GM23338 (cell line): ENCODE measurements at regions not wholly inside any gene's neighbourhood (a gene's known extent, or its start where the extent isn't known, plus 50 kb on each side); places are given as distances from the start of the nearest gene placed in this dataset.
"Not testable (repeated sequence)": the region's sequence is repeated elsewhere in the genome, so short reads cannot be mapped to it uniquely, and the experiment has no call there.

Experiments
- EZH2 ChIP-seq: fragments of 200-600 bp; sonication (generic); IDR thresholded peaks from one replicate; pipeline ENCODE4 v1.8.0; 2017; ENCODE audit warnings: antibody characterized with exemption, mild to moderate bottlenecking, low read depth; ENCODE audit not compliant: unreplicated experiment
- EZH2phosphoT487 ChIP-seq: fragments of 200-600 bp; sonication (generic); IDR thresholded peaks from one replicate; pipeline ENCODE4 v1.8.1; 2018; ENCODE audit warnings: antibody characterized with exemption; ENCODE audit not compliant: unreplicated experiment
- TF ChIP-seq, protein P1 (sequence below), 2 experiments: fragments of 200-600 bp in 1 of 2; sonication (generic) in 1 of 2; conservative IDR thresholded peaks; 2 replicates each; pipeline versions ENCODE4 v1.5.1 to v1.6.1; 2016 to 2017; ENCODE audit warnings: antibody characterized with exemption in 2 of 2, low read depth in 2 of 2, mild to moderate bottlenecking in 2 of 2, moderate library complexity in 1 of 2
- TF ChIP-seq, protein P2 (sequence below): IDR thresholded peaks from one replicate; pipeline ENCODE4 v1.6.1; 2018; ENCODE audit warnings: antibody characterized with exemption; ENCODE audit not compliant: unreplicated experiment

DNA sequence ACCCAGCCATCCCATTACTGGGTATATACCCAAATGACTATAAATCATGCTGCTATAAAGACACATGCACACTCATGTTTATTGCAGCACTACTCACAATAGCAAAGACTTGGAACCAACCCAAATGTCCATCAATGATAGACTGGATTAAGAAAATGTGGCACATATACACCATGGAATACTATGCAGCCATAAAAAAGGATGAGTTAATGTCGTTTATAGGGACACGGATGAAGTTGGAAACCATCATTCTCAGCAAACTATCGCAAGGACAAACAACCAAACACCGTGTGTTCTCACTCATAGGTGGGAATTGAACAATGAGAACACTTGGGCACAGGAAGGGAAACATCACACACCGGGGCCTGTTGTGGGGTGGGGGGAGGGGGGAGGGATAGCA is 61.1 kb upstream of the MAP4K3 start:
- TF ChIP-seq, protein P1, sequence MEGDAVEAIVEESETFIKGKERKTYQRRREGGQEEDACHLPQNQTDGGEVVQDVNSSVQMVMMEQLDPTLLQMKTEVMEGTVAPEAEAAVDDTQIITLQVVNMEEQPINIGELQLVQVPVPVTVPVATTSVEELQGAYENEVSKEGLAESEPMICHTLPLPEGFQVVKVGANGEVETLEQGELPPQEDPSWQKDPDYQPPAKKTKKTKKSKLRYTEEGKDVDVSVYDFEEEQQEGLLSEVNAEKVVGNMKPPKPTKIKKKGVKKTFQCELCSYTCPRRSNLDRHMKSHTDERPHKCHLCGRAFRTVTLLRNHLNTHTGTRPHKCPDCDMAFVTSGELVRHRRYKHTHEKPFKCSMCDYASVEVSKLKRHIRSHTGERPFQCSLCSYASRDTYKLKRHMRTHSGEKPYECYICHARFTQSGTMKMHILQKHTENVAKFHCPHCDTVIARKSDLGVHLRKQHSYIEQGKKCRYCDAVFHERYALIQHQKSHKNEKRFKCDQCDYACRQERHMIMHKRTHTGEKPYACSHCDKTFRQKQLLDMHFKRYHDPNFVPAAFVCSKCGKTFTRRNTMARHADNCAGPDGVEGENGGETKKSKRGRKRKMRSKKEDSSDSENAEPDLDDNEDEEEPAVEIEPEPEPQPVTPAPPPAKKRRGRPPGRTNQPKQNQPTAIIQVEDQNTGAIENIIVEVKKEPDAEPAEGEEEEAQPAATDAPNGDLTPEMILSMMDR (conservative IDR thresholded peaks at IDR 0.05; ENCODE audit: low read depth in 2 of 2): not testable (repeated sequence)
- TF ChIP-seq, protein P2, sequence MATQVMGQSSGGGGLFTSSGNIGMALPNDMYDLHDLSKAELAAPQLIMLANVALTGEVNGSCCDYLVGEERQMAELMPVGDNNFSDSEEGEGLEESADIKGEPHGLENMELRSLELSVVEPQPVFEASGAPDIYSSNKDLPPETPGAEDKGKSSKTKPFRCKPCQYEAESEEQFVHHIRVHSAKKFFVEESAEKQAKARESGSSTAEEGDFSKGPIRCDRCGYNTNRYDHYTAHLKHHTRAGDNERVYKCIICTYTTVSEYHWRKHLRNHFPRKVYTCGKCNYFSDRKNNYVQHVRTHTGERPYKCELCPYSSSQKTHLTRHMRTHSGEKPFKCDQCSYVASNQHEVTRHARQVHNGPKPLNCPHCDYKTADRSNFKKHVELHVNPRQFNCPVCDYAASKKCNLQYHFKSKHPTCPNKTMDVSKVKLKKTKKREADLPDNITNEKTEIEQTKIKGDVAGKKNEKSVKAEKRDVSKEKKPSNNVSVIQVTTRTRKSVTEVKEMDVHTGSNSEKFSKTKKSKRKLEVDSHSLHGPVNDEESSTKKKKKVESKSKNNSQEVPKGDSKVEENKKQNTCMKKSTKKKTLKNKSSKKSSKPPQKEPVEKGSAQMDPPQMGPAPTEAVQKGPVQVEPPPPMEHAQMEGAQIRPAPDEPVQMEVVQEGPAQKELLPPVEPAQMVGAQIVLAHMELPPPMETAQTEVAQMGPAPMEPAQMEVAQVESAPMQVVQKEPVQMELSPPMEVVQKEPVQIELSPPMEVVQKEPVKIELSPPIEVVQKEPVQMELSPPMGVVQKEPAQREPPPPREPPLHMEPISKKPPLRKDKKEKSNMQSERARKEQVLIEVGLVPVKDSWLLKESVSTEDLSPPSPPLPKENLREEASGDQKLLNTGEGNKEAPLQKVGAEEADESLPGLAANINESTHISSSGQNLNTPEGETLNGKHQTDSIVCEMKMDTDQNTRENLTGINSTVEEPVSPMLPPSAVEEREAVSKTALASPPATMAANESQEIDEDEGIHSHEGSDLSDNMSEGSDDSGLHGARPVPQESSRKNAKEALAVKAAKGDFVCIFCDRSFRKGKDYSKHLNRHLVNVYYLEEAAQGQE: not testable (repeated sequence)
- TF ChIP-seq EZH2, EZH2phosphoT487: not testable (repeated sequence)
